C4-2B (cell line): ENCODE measurements at regions not wholly inside any gene's neighbourhood (a gene's known extent, or its start where the extent isn't known, plus 50 kb on each side); places are given as distances from the start of the nearest gene placed in this dataset.

Experiments
- H3K27ac ChIP-seq: fragments of 450-650 bp; 2 replicates; pipeline ENCODE4 v1.5.1; 2017
- CTCF ChIP-seq: fragments of 450-650 bp; conservative IDR thresholded peaks from 2 replicates; pipeline ENCODE4 v1.5.1; 2017; ENCODE audit warnings: mild to moderate bottlenecking
- ZFX ChIP-seq: fragments of 450-650 bp; IDR thresholded peaks from 2 replicates; pipeline ENCODE4 v1.6.1; 2017

GRCh38 chr13:33945477-33945876 lies 127.5 kb downstream of the RFC3 start:
- TF ChIP-seq CTCF = no peak
- TF ChIP-seq ZFX = no peak
- H3K27ac ChIP-seq = no peak overlapping the region

- no peak for TF ChIP-seq ZFX
- TF ChIP-seq CTCF = no peak
- H3K27ac ChIP-seq = no peak overlapping the region
Observed at GRCh38 chr13:33953203-33953602, 135.3 kb downstream of the RFC3 start.

GRCh38 chr13:33953781-33954180 lies 135.8 kb downstream of the RFC3 start:
- H3K27ac ChIP-seq = no peak overlapping the region
- no peak for TF ChIP-seq CTCF
- TF ChIP-seq ZFX = no peak

- no peak overlapping the region for H3K27ac ChIP-seq
- TF ChIP-seq ZFX = no peak
- no peak for TF ChIP-seq CTCF
Observed at GRCh38 chr13:33956346-33956745, 138.4 kb downstream of the RFC3 start.

GRCh38 chr13:33957497-33957905 lies 139.6 kb downstream of the RFC3 start:
- TF ChIP-seq CTCF (no peak), ZFX (no peak)
- H3K27ac ChIP-seq = no peak overlapping the region

GRCh38 chr13:33958964-33959363 lies 141.0 kb downstream of the RFC3 start:
- TF ChIP-seq CTCF (no peak), ZFX (no peak)

GRCh38 chr13:33963134-33963533 lies 145.2 kb downstream of the RFC3 start:
- TF ChIP-seq ZFX (no peak), CTCF (no peak)
- H3K27ac ChIP-seq = no peak overlapping the region

More at GRCh38 chr13:33958964-33959363, 141.0 kb downstream of the RFC3 start:
- no peak overlapping the region for H3K27ac ChIP-seq

GRCh38 chr13:33963895-33964294 lies 145.9 kb downstream of the RFC3 start:
- no peak for TF ChIP-seq ZFX
- no peak for TF ChIP-seq CTCF
- no peak overlapping the region for H3K27ac ChIP-seq
